Natural killer cell treated with Interleukin-12 subunit alpha and Interleukin-12 subunit beta and Interleukin-15 and Interleukin-18, amount 100 ng/mL, for 72 hours (primary cell): ENCODE measurements at regions not wholly inside any gene's neighbourhood (a gene's known extent, or its start where the extent isn't known, plus 50 kb on each side); places are given as distances from the start of the nearest gene placed in this dataset.

Source experiments
- ATAC-seq, 2 donors: fragments of 150-1000 bp; cut with Tn5 transposase in 1 of 2; sonication (Bioruptor Pico), chemical (Tn5 transposase) in 1 of 2; 2 replicates each; pipeline ENCODE4 v1.10.0; 2021
- DNase-seq: peaks from one replicate; pipeline ENCODE4 v3.0.0; 2022; ENCODE audit warnings: low spot score
- H3K27ac Mint-ChIP-seq, 2 donors: 1 replicate in 1 of 2; 2 replicates in 1 of 2; pipeline ENCODE4 v1.8.0; 2022; ENCODE audit warnings: mixed read lengths in 2 of 2, mild to moderate bottlenecking in 1 of 2, moderate library complexity in 1 of 2
- H3K27me3 Mint-ChIP-seq, 2 donors: 1 replicate in 1 of 2; 2 replicates in 1 of 2; pipeline ENCODE4 v1.8.0; 2022; ENCODE audit warnings: mixed read lengths in 2 of 2
- H3K36me3 Mint-ChIP-seq: one replicate; pipeline ENCODE4 v1.8.0; 2022; ENCODE audit warnings: mixed read lengths
- H3K4me1 Mint-ChIP-seq, 2 donors: 1 replicate in 1 of 2; 2 replicates in 1 of 2; pipeline ENCODE4 v1.8.0; 2022; ENCODE audit warnings: low read depth in 2 of 2, mixed read lengths in 2 of 2, mild to moderate bottlenecking in 1 of 2
- H3K4me3 Mint-ChIP-seq: one replicate; pipeline ENCODE4 v1.8.0; 2022; ENCODE audit warnings: mixed read lengths
- H3K9me3 Mint-ChIP-seq: 2 replicates; pipeline ENCODE4 v1.8.0; 2022; ENCODE audit warnings: mixed read lengths

DNA sequence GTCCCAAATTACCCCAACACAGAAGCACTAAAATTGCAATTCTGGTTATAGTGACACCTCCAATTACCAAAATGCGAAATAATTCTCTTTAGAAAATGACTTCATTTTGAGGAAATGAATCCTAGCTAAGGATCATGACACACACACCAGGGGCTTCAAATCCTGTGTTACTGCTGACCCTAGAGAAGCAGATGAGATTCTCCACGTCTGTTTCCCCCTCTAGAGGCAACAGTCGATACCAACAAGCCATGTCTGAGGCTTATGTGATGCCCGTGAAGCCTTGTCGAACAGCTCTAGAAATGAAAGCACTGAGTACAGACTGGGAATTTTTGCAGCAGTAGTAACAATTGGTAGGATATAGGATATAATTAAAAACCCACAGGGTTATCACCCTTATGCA, 153.6 kb upstream of the TMTC4 start:
- Mint-ChIP-seq H3K36me3 (no peaks in the 10 kb centered on the region), H3K27ac (no peak overlapping the region), H3K9me3 (no peaks in the 10 kb centered on the region), H3K27me3 (peaks cover 17 to 41% of the 10 kb centered on the region in 2 donors), H3K4me1 (no peaks in the 10 kb centered on the region), H3K4me3 (no peak overlapping the region)
- no peak for ATAC-seq
- DNase-seq: no peak

DNA sequence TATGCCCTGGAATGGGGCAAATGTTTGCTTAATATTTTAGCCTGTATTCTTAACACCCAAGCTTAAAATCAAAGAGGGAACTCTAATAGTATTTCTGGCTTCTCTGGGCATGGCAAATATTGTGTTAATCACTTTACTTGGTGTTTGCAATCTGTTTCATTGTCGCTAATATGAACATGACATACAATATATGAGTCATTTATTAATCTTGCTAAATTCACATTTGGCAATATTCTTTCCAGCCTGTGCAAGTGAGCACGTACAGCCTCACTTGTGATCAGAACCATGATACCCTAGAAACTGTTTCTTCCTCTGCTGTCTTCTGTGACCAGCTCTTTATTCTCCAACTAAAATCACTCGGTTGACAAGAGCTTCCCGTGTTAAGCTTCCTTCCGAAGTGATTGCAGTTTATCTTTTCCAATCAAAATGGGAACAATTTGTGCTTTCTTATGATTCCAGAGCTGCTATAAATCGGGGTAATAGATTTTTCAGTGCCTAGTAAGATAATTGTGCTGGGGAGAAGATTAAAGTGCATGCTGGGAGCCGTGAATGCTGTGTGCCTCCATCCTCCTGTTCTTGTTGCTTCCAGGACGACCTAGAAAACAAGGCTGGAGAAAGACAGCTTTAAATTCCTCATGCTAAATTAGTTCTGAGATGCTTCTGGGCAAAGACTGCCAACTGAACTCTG, 153.0 kb upstream of the TMTC4 start:
- Mint-ChIP-seq H3K9me3 (no peaks in the 10 kb centered on the region), H3K36me3 (no peaks in the 10 kb centered on the region), H3K4me3 (no peak overlapping the region), H3K27ac (no peak overlapping the region), H3K27me3 (peaks cover 19 to 43% of the 10 kb centered on the region in 2 donors), H3K4me1 (no peaks in the 10 kb centered on the region)
- ATAC-seq: no peak
- DNase-seq: no peak

DNA sequence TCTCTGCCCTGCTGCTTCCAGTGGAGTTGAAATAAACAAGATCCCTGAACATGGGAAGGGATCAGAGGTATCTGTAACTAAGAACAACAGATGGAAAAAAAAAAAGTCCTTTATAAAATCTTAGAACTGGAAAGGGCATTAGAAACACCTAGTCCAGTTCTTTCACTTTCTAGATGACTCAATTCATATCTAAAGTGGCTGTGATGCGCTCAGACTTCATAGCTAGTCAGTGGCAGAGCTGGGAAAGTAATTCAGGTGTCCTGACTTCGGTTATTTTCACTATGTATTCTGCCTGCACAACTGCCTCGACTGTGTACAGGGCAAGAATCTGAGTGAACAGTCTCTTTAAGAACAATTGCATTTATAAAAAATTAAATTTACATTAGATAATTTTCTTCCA, 151.8 kb upstream of the TMTC4 start:
- H3K9me3 Mint-ChIP-seq: no peaks in the 10 kb centered on the region
- no peak for DNase-seq
- H3K27ac Mint-ChIP-seq: no peak overlapping the region
- H3K4me1 Mint-ChIP-seq: no peaks in the 10 kb centered on the region
- H3K36me3 Mint-ChIP-seq: no peaks in the 10 kb centered on the region
- H3K4me3 Mint-ChIP-seq: no peak overlapping the region
- ATAC-seq: no peak
- peaks cover 12 to 33% of the 10 kb centered on the region in 2 donors for H3K27me3 Mint-ChIP-seq

DNA sequence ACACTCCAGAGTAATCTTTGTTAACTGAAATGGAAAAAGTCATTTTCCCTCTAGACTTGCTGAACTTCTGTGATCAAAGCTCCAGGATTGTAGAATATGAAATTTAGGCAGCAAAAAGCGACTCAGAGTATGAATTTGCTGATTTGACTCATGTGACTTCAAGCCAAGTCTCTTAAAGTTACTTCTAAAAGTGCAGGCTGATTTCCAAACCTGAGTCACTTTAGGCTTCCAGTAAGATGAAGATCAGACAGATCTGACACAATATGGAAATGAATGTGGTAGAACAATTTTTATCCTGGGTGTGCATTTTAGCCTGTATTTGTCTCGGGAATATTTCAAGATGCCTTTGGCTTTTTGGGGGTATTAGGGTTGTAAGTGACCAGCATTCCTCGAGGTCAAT, 151.0 kb upstream of the TMTC4 start:
- H3K36me3 Mint-ChIP-seq: no peaks in the 10 kb centered on the region
- DNase-seq (no peak), ATAC-seq (no peak)

DNA sequence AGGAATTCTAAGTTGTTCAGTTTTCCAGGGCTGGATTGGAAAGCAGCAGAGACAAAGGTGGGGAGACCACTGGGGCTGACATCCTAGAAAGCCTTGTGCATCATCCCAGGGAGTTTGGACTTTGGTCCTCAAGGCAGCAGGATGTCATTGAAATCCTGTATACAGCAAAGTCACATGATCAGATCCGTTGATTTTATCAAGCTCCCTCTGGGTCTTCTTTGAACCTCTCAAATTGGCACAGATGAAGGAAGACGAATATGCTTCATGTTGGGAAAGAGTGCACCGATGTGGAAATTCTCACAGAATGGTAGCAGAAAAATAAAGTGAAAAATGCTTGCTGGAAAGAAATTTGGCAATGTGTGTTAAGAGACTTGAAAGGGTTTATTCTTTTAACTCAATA, 149.8 kb upstream of the TMTC4 start:
- Mint-ChIP-seq H3K27ac (no peak overlapping the region), H3K9me3 (no peaks in the 10 kb centered on the region), H3K4me1 (no peaks in the 10 kb centered on the region), H3K27me3 (peaks cover 11 to 43% of the 10 kb centered on the region in 2 donors), H3K36me3 (no peaks in the 10 kb centered on the region), H3K4me3 (no peak overlapping the region)
- DNase-seq (no peak), ATAC-seq (no peak)

More for the DNA sequence above, 151.0 kb upstream of the TMTC4 start:
- Mint-ChIP-seq H3K27ac (no peak overlapping the region), H3K4me1 (no peaks in the 10 kb centered on the region), H3K27me3 (peaks cover 11 to 33% of the 10 kb centered on the region in 2 donors), H3K4me3 (no peak overlapping the region), H3K9me3 (no peaks in the 10 kb centered on the region)

DNA sequence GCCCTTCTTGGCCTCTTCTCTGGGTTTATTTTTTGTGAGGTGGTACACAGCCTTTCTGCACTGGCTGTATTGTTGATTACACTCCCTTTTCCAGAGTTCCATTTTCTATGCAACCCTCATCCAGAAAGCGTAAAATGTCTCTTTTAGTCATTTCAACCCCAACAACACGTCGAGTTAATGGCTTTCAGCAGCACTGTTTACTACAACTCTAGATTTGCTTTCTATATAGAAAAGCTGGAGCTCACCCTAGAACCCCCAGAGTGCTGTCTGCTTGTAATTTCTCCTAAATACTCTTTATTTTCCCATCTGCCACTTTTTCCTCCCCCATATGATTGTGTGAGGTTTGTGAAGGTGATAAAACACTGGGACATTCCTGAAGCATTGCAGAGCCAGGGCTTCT, 148.9 kb upstream of the TMTC4 start:
- Mint-ChIP-seq H3K4me3 (no peak overlapping the region), H3K36me3 (no peaks in the 10 kb centered on the region), H3K4me1 (no peaks in the 10 kb centered on the region), H3K27me3 (peaks cover 14 to 52% of the 10 kb centered on the region in 2 donors), H3K27ac (no peak overlapping the region), H3K9me3 (no peaks in the 10 kb centered on the region)
- DNase-seq: no peak
- ATAC-seq: no peak

DNA sequence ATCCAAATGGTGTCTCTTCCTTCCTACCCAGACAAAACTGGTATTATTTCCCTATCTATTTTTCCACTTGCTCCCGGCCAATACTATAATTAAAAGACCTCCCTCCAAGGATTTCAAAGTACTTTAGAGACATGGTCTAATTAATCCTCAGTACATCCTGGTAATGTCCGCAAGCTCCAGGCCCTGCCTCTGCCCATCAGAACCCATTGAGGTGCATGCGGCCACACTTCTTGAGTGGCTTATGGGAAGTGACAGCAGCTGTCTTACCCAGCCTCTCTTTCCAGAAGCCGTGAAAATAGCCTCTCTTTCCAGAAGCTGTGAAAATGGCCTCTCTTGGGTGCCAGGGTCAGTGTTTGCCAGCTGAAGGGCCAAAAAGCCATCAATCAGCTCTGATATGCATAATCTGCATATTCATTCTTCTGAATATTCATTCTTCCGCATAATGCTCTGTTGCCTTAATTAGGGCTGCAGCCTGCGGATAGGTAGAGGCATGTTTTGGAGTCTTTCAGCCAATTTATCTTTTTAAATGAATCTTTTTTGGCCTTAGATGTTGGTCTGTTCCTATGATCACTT, 148.4 kb upstream of the TMTC4 start:
- no peaks in the 10 kb centered on the region for H3K36me3 Mint-ChIP-seq
- no peak for ATAC-seq
- no peak for DNase-seq
- H3K27ac Mint-ChIP-seq: no peak overlapping the region
- peaks cover under 1% of the 10 kb centered on the region for H3K9me3 Mint-ChIP-seq
- no peaks in the 10 kb centered on the region for H3K4me1 Mint-ChIP-seq
- peaks cover 18 to 55% of the 10 kb centered on the region in 2 donors for H3K27me3 Mint-ChIP-seq
- no peak overlapping the region for H3K4me3 Mint-ChIP-seq

DNA sequence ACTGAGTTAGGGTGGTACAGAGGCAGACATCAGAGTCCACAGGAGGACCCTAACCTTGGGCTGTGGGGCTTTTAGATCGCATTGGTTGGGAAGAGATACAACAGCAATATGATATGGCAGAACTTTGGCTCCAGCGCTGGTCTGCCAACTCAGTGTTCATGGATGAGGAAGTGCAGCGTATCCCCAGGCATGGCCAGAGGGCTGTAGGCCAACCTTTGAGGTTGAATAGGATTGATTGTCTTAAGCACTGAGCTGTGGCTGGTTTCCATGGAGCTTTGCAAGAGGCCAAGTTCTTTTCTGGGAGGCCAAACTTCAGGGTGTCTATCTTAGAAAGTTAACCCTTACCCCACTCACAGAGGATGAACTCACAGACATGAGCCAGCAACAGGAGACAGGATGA, 144.1 kb upstream of the TMTC4 start:
- Mint-ChIP-seq H3K9me3 (peaks cover 6% of the 10 kb centered on the region), H3K27ac (no peak overlapping the region), H3K27me3 (peaks cover 20 to 42% of the 10 kb centered on the region in 2 donors), H3K36me3 (no peaks in the 10 kb centered on the region), H3K4me1 (no peaks in the 10 kb centered on the region), H3K4me3 (no peak overlapping the region)
- ATAC-seq: no peak
- no peak for DNase-seq

DNA sequence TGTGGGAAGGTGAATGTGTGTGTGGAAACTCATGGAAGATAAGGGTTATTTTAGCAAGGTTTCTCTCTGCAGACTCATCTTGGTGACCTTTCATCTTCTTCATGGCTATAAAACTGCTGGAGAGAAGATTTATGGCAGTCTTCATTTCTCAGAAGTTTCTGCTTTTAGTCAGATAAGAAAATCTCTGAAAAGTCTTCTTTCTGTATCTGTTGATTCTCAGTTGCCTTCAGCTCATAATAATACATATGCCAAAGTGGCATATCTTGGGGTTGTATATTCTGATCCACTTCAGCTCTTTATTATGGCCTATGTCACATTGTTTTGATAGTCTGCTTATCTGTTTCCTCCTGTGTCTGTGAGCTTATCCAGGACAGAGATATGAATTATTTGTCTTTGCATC, 143.3 kb upstream of the TMTC4 start:
- no peak overlapping the region for H3K27ac Mint-ChIP-seq
- peaks cover 18 to 35% of the 10 kb centered on the region in 2 donors for H3K27me3 Mint-ChIP-seq
- peaks cover 6% of the 10 kb centered on the region for H3K9me3 Mint-ChIP-seq
- DNase-seq (no peak), ATAC-seq (no peak)
- no peaks in the 10 kb centered on the region for H3K36me3 Mint-ChIP-seq
- no peaks in the 10 kb centered on the region for H3K4me1 Mint-ChIP-seq
- H3K4me3 Mint-ChIP-seq: no peak overlapping the region

DNA sequence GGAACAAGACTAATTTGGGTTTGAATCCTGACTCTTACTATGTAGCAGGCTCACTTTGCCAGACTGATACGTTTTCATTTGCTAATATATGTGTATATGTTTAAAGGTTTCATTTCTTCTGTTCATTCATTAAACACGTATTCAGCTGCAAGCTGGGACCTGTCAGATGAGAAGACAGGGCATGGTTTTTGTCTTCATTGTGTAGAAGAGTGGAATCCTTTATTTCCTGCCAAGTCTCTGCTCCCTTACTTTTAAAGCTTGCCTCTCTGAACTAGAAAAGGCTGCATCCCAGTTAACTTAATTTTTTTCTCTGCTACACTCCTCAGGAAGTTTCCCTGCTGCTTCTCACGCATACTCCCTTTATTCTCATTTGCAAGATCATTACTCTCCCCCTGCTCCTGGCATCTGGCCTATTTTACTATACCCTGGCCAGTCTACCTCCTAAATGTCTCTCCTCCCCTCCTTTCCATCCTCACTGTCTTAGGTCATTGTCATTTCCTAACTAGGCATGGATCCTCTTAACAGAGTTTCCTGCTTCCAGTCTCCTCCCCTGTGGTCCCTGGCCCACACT, 141.0 kb upstream of the TMTC4 start:
- Mint-ChIP-seq H3K27ac (no peak overlapping the region), H3K4me1 (no peaks in the 10 kb centered on the region), H3K4me3 (no peak overlapping the region), H3K36me3 (no peaks in the 10 kb centered on the region), H3K27me3 (peaks cover 26 to 43% of the 10 kb centered on the region in 2 donors), H3K9me3 (peaks cover 6% of the 10 kb centered on the region)
- ATAC-seq: no peak
- DNase-seq: no peak

DNA sequence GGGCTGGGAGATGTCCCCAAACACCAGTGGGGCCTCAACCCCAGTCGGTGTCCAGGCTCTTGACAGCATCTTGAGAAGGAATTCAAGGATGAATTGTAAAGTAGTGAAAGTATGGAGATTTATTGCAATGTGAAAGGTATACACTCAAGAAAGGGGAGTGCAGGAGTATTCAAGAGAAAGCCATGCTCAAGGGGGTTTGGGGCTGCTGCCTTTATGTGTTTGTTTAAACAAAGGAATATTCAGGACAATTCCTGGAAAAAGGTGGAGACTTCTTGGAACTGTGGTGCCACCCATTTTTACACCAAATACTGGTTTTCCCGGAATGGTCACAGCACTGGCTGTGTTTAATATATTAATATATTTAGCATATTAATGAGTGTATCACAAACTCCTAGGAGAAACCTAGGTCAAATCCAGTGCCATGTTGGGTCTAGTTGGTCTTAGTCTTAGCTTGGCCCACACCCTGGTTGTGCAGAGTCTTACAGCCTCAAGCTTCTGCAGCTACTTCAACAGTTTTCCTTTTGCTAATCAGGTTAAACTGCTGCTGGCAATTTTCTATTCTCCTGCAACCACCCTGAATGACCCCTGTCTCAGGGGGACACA, 138.5 kb upstream of the TMTC4 start:
- H3K9me3 Mint-ChIP-seq: peaks cover 6% of the 10 kb centered on the region
- H3K36me3 Mint-ChIP-seq: no peaks in the 10 kb centered on the region
- no peaks in the 10 kb centered on the region for H3K4me1 Mint-ChIP-seq
- peaks cover 29 to 34% of the 10 kb centered on the region in 2 donors for H3K27me3 Mint-ChIP-seq
- no peak for ATAC-seq
- H3K4me3 Mint-ChIP-seq: no peak overlapping the region
- no peak overlapping the region for H3K27ac Mint-ChIP-seq
- no peak for DNase-seq

DNA sequence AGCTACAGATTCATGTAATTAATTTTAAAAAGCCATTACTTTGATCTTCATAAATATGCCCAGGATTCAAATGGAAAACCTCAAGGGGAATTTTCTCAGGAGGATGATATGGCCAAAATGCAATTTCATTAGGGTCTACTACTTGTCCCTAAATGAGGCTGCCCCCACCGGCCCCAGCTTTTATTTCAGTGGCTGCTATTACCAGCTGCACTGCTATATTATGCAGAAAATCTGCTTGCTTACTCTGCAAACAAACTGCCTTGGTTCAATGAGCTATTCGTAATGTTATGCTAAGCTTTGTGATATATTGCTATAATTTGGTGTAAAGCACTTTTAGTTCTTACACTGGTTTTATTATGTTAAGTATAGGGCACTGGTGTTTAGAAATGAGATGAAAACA, 137.3 kb upstream of the TMTC4 start:
- Mint-ChIP-seq H3K9me3 (no peaks in the 10 kb centered on the region), H3K4me3 (no peak overlapping the region), H3K36me3 (no peaks in the 10 kb centered on the region), H3K4me1 (no peaks in the 10 kb centered on the region), H3K27me3 (peaks cover 30 to 44% of the 10 kb centered on the region in 2 donors), H3K27ac (no peak overlapping the region)
- DNase-seq: no peak
- no peak for ATAC-seq

DNA sequence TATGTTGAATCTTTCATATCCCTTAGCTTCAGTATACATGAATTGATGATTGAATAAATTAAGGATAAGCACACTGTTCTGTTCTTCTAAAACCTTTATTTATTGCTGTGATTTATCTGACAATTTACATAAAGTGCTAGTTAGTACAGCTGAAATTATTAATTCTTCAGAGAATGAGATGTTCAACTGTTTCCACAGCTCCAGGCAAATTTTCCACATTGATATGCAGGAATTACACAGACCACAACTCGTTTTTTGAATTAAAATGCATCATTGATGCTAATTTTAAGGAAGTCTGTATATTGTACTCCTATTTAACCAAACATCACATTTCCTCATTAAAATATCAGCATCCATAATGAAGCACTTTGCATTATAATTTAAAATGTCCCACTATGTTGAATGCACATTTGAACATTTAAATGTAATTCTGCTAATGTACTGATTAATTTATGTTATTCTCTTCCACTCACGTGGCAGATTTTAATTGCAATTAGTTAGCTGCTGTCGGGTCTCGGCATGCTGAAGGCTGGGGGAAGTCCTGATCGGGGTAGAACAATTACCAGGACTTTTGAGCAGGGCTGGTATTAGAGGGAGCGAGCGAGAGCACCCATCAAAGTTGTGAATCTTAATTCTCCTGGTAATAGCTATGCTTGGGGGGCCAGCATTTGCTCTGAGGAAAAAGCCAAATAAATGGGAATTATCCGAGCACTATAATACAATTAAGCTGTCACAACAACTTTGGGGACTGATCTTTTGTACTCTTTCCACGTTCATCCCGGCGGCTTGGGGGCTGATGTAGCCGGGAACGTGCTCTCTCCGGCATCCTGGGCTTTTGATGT, 136.7 kb upstream of the TMTC4 start:
- Mint-ChIP-seq H3K27ac (no peak overlapping the region), H3K4me3 (no peak overlapping the region), H3K27me3 (peaks cover 32 to 44% of the 10 kb centered on the region in 2 donors), H3K36me3 (no peaks in the 10 kb centered on the region), H3K4me1 (no peaks in the 10 kb centered on the region), H3K9me3 (no peaks in the 10 kb centered on the region)
- no peak for DNase-seq
- ATAC-seq: no peak
